ENCODE measurements at regions not wholly inside any gene's neighbourhood (a gene's known extent, or its start where the extent isn't known, plus 50 kb on each side); places are given as distances from the start of the nearest gene placed in this dataset.

DNA sequence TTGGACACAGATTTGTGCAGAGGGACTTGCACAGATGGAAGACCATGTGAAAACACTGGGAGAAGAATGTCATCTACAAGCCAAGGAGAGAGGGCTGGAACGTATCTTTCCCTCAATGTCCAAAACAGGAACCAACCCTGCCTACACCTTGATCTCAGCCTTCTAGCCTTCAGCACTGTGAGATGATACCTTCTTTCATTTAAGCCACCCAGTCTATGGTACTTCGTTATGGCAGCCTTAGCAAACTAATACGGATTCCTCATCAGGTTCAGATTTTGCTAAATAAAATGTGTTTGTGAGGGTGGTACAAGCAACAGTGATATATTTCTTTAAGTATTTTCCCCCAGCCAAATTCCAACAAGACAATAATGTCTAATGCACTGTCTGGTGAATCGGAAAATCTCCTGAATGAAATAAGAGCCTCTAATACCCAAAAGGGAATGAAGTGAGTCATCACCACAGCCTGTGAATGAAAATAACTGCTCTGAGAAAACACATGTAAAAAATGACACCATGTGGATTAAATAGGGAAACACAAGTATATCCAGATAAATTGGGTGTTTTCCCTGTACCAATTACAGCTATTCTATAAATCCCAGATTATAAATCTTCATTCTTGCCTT lies 182.8 kb upstream of the TARS1 start:
- Histone ChIP-seq H3K4me3 (ENCODE audit: low read length) (no peak overlapping the region), H3K4me1 (ENCODE audit: low read length) (no peaks in the 10 kb centered on the region), H3K36me3 (replicated peaks; ENCODE audit: low read depth, low read length) (no peaks in the 10 kb centered on the region), H3K9me3 (ENCODE audit: insufficient read depth, low read length) (no peaks in the 10 kb centered on the region), H3K9ac (ENCODE audit: low read length) (no peak overlapping the region), H3K27me3 (ENCODE audit: low read depth, low read length) (no peaks in the 10 kb centered on the region), H2AFZ (ENCODE audit: low read depth, low read length) (no peak overlapping the region), H3K79me2 (ENCODE audit: low read length) (no peaks in the 10 kb centered on the region), H4K20me1 (ENCODE audit: insufficient read depth, low read length) (no peaks in the 10 kb centered on the region), H3K27ac (ENCODE audit: low read length) (no peak overlapping the region), H3K4me2 (ENCODE audit: low read length) (no peak overlapping the region)
- TF ChIP-seq, protein P1, sequence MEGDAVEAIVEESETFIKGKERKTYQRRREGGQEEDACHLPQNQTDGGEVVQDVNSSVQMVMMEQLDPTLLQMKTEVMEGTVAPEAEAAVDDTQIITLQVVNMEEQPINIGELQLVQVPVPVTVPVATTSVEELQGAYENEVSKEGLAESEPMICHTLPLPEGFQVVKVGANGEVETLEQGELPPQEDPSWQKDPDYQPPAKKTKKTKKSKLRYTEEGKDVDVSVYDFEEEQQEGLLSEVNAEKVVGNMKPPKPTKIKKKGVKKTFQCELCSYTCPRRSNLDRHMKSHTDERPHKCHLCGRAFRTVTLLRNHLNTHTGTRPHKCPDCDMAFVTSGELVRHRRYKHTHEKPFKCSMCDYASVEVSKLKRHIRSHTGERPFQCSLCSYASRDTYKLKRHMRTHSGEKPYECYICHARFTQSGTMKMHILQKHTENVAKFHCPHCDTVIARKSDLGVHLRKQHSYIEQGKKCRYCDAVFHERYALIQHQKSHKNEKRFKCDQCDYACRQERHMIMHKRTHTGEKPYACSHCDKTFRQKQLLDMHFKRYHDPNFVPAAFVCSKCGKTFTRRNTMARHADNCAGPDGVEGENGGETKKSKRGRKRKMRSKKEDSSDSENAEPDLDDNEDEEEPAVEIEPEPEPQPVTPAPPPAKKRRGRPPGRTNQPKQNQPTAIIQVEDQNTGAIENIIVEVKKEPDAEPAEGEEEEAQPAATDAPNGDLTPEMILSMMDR (IDR thresholded peaks at IDR 0.05; ENCODE audit: low read depth, low read length), result no peak
- no peak for TF ChIP-seq EZH2phosphoT487 (IDR thresholded peaks at IDR 0.05; ENCODE audit: low read depth)

DNA sequence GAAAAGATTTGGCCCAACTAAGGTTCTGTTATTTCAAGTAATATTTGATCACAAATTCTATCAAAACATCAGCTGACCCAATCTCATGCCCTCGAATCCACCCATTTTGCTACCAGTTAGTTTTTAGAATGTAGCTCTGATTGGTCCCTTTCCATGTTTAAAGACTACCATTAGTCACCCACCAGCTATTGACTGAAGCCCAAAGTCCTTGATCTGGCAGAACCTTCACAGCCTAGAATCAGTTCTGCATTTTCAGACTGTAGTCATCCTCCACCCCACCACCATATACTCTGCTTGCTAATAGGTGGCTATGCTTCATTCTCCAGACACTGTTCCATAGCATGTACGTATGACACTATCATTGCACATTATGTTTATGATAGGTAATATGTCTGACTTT lies 182.2 kb upstream of the TARS1 start:
- H3K36me3 ChIP-seq (replicated peaks; ENCODE audit: low read depth, low read length), result no peaks in the 10 kb centered on the region
- H3K79me2 ChIP-seq (ENCODE audit: low read length), result no peaks in the 10 kb centered on the region
- TF ChIP-seq, protein P1 (IDR thresholded peaks at IDR 0.05; ENCODE audit: low read depth, low read length), result no peak
- no peak for TF ChIP-seq EZH2phosphoT487 (IDR thresholded peaks at IDR 0.05; ENCODE audit: low read depth)
- H2AFZ ChIP-seq (ENCODE audit: low read depth, low read length), result no peak overlapping the region
- no peaks in the 10 kb centered on the region for H4K20me1 ChIP-seq (ENCODE audit: insufficient read depth, low read length)
- H3K4me1 ChIP-seq (ENCODE audit: low read length), result no peaks in the 10 kb centered on the region
- H3K27ac ChIP-seq (ENCODE audit: low read length), result no peak overlapping the region
- H3K27me3 ChIP-seq (ENCODE audit: low read depth, low read length), result no peaks in the 10 kb centered on the region
- no peak overlapping the region for H3K4me3 ChIP-seq (ENCODE audit: low read length)
- H3K9me3 ChIP-seq (ENCODE audit: insufficient read depth, low read length), result no peaks in the 10 kb centered on the region
- H3K9ac ChIP-seq (ENCODE audit: low read length), result no peak overlapping the region
- H3K4me2 ChIP-seq (ENCODE audit: low read length), result no peak overlapping the region

DNA sequence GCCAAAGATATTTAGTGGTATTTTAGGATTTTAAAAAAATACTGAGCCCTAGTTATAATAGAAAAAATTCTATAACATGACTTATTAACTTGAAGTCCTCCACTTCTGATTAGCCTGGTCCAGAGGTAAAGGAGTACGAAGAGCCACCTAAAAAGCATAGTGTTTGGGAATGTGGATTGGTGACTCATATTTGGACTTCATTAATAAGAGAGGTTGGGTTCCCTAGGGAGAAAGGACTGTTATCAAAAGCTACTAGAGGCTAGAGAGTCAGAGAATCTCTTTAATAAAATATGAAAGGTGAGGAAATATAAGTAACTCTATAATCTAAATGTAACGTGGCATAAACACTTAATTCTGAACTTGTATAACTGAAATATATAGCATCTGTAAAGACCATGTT lies 180.7 kb upstream of the TARS1 start:
- no peak overlapping the region for H3K4me3 ChIP-seq (ENCODE audit: low read length)
- H3K9me3 ChIP-seq (ENCODE audit: insufficient read depth, low read length), result no peaks in the 10 kb centered on the region
- H3K36me3 ChIP-seq (replicated peaks; ENCODE audit: low read depth, low read length), result no peaks in the 10 kb centered on the region
- no peaks in the 10 kb centered on the region for H4K20me1 ChIP-seq (ENCODE audit: insufficient read depth, low read length)
- no peaks in the 10 kb centered on the region for H3K79me2 ChIP-seq (ENCODE audit: low read length)
- H2AFZ ChIP-seq (ENCODE audit: low read depth, low read length), result no peak overlapping the region
- H3K27me3 ChIP-seq (ENCODE audit: low read depth, low read length), result no peaks in the 10 kb centered on the region
- no peak overlapping the region for H3K4me2 ChIP-seq (ENCODE audit: low read length)
- H3K9ac ChIP-seq (ENCODE audit: low read length), result no peak overlapping the region
- TF ChIP-seq, protein P1 (IDR thresholded peaks at IDR 0.05; ENCODE audit: low read depth, low read length), result no peak
- TF ChIP-seq EZH2phosphoT487 (IDR thresholded peaks at IDR 0.05; ENCODE audit: low read depth), result no peak
- H3K27ac ChIP-seq (ENCODE audit: low read length), result no peak overlapping the region
- H3K4me1 ChIP-seq (ENCODE audit: low read length), result no peaks in the 10 kb centered on the region

DNA sequence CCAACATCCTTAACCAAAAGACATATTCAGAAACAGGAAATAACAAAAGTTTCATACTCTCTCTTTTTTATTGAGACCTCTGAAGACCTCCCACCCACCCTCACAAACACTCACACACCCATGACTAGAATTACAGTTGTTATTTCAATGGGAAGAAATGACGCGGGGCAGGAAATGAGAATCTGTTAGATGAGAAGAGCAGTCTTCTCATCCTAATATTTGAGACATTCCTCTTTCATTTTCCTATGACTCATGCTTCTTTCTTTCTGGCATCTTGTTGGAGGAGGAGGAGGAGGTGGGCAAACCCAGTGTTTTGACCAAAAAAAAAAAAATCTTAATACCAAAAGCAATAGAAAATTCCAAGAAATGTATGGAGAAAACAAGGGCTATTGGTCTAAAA lies 179.5 kb upstream of the TARS1 start:
- no peaks in the 10 kb centered on the region for H3K36me3 ChIP-seq (replicated peaks; ENCODE audit: low read depth, low read length)
- H3K79me2 ChIP-seq (ENCODE audit: low read length), result no peaks in the 10 kb centered on the region
- H3K9me3 ChIP-seq (ENCODE audit: insufficient read depth, low read length), result no peaks in the 10 kb centered on the region
- no peaks in the 10 kb centered on the region for H4K20me1 ChIP-seq (ENCODE audit: insufficient read depth, low read length)
- no peak overlapping the region for H3K27ac ChIP-seq (ENCODE audit: low read length)
- no peaks in the 10 kb centered on the region for H3K4me1 ChIP-seq (ENCODE audit: low read length)
- TF ChIP-seq, protein P1 (IDR thresholded peaks at IDR 0.05; ENCODE audit: low read depth, low read length), result no peak
- TF ChIP-seq EZH2phosphoT487 (IDR thresholded peaks at IDR 0.05; ENCODE audit: low read depth), result no peak
- no peak overlapping the region for H2AFZ ChIP-seq (ENCODE audit: low read depth, low read length)
- no peak overlapping the region for H3K4me3 ChIP-seq (ENCODE audit: low read length)
- no peaks in the 10 kb centered on the region for H3K27me3 ChIP-seq (ENCODE audit: low read depth, low read length)
- no peak overlapping the region for H3K9ac ChIP-seq (ENCODE audit: low read length)
- no peak overlapping the region for H3K4me2 ChIP-seq (ENCODE audit: low read length)
